Fibroblast of lung (primary cell): ENCODE measurements at regions not wholly inside any gene's neighbourhood (a gene's known extent, or its start where the extent isn't known, plus 50 kb on each side); places are given as distances from the start of the nearest gene placed in this dataset.

Source experiments
- EZH2 ChIP-seq: IDR thresholded peaks from 2 replicates; pipeline ENCODE4 v1.5.1; 2012; ENCODE audit warnings: low read length, control low read depth, mild to moderate bottlenecking; ENCODE audit errors: missing control alignments
- TF ChIP-seq, protein P1 (sequence below), 2 donors: IDR thresholded peaks in 1 of 2; conservative IDR thresholded peaks in 1 of 2; 1 replicate in 1 of 2; 2 replicates in 1 of 2; pipeline ENCODE4 v1.5.1; 2011 to 2012; ENCODE audit warnings: low read length in 2 of 2, control low read depth in 1 of 2, inconsistent platforms in 1 of 2, low read depth in 1 of 2, mild to moderate bottlenecking in 1 of 2

- TF ChIP-seq, protein P1, sequence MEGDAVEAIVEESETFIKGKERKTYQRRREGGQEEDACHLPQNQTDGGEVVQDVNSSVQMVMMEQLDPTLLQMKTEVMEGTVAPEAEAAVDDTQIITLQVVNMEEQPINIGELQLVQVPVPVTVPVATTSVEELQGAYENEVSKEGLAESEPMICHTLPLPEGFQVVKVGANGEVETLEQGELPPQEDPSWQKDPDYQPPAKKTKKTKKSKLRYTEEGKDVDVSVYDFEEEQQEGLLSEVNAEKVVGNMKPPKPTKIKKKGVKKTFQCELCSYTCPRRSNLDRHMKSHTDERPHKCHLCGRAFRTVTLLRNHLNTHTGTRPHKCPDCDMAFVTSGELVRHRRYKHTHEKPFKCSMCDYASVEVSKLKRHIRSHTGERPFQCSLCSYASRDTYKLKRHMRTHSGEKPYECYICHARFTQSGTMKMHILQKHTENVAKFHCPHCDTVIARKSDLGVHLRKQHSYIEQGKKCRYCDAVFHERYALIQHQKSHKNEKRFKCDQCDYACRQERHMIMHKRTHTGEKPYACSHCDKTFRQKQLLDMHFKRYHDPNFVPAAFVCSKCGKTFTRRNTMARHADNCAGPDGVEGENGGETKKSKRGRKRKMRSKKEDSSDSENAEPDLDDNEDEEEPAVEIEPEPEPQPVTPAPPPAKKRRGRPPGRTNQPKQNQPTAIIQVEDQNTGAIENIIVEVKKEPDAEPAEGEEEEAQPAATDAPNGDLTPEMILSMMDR (conservative IDR thresholded peaks at IDR 0.05 in 1 of 2, IDR thresholded peaks at IDR 0.05 in 1 of 2; ENCODE audit: low read depth in 1 of 2, low read length in 2 of 2) = no peak
- no peak for TF ChIP-seq EZH2
These were observed 786.8 kb downstream of the BRD1 start for GRCh38 chr22:49040754-49041467.
